ENCODE measurements at regions not wholly inside any gene's neighbourhood (a gene's known extent, or its start where the extent isn't known, plus 50 kb on each side); places are given as distances from the start of the nearest gene placed in this dataset.

- no peak for TF ChIP-seq CTCF (conservative IDR thresholded peaks at IDR 0.05; ENCODE audit: low read depth in 2 of 2)
- no peak for TF ChIP-seq REST (IDR thresholded peaks at IDR 0.05; ENCODE audit: unreplicated experiment)
- no peak for TF ChIP-seq EZH2phosphoT487 (IDR thresholded peaks at IDR 0.05; ENCODE audit: unreplicated experiment)
- TF ChIP-seq EZH2 (IDR thresholded peaks at IDR 0.05; ENCODE audit: low read depth, unreplicated experiment) = no peak
- TF ChIP-seq POLR2AphosphoS5 (IDR thresholded peaks at IDR 0.05; ENCODE audit: low read depth) = no peak
- TF ChIP-seq ETS1 (IDR thresholded peaks at IDR 0.05) = no peak
- no peak for TF ChIP-seq CREB1 (CRISPR knock-in tag; IDR thresholded peaks at IDR 0.05; ENCODE audit: low read depth)
- TF ChIP-seq JUNB (IDR thresholded peaks at IDR 0.05; ENCODE audit: unreplicated experiment) = no peak
- TF ChIP-seq ZNF114 (CRISPR knock-in tag; IDR thresholded peaks at IDR 0.05) = no peak
- no peak for TF ChIP-seq NANOG (IDR thresholded peaks at IDR 0.05; ENCODE audit: borderline replicate concordance)
- TF ChIP-seq ZNF331 (CRISPR knock-in tag; IDR thresholded peaks at IDR 0.05; ENCODE audit: low read depth) = no peak
- TF ChIP-seq STAT1 (IDR thresholded peaks at IDR 0.05; ENCODE audit: unreplicated experiment) = no peak
- no peak for TF ChIP-seq ZNF462 (CRISPR knock-in tag; IDR thresholded peaks at IDR 0.05)
These were observed 264.1 kb downstream of the TTC8 start for GRCh38 chr14:89088530-89088929.

Measured in GM23338 (cell line).